H1 (cell line): ENCODE measurements at regions not wholly inside any gene's neighbourhood (a gene's known extent, or its start where the extent isn't known, plus 50 kb on each side); places are given as distances from the start of the nearest gene placed in this dataset.

ENCODE experiments used
- HDAC2 ChIP-seq, 2 experiments: fragments of 300-600 bp in 1 of 2; sonication (generic) in 1 of 2; IDR thresholded peaks; 2 replicates each; pipeline ENCODE4 v1.6.1; 2011 to 2012; ENCODE audit warnings: low read depth in 2 of 2, low read length in 2 of 2, mild to moderate bottlenecking in 2 of 2, moderate library complexity in 2 of 2, borderline replicate concordance in 1 of 2, inconsistent platforms in 1 of 2

DNA sequence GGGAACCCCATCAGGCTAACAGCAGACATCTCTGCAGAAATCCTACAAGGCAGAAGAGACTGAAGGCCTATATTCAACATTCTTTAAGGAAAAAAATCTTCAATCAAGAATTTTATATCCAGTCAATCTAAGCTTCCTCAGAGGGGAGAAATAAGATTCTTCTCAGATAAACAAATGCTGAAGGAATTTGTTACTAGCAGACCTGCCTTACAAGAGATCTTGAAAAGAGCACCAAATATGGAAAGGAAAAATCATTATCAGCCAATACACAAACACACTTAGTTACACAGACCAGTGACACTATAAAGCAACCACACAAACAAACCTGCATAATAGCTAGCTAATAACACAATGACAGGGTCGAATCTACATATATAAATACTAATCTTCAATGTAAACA, 96.5 kb downstream of the SUCLG1 start (continued):
- TF ChIP-seq HDAC2 (IDR thresholded peaks at IDR 0.05; ENCODE audit: borderline replicate concordance in 1 of 2, low read depth in 2 of 2, low read length in 2 of 2) = no peak
